Adrenal gland (tissue), 9 donors: ENCODE measurements at regions not wholly inside any gene's neighbourhood (a gene's known extent, or its start where the extent isn't known, plus 50 kb on each side); places are given as distances from the start of the nearest gene placed in this dataset.

ENCODE experiments used
- DNase-seq, 7 donors: peaks; one replicate each; pipeline ENCODE4 v3.0.0-alpha.2; 2019 to 2020
- H3K27ac ChIP-seq, 5 donors: fragments of 200-600 bp; sonication (generic) in 4 of 5; 1 replicate in 3 of 5; 2 replicates in 2 of 5; pipeline versions ENCODE4 v1.5.1 to v1.8.0; 2016 to 2020; ENCODE audit warnings: mild to moderate bottlenecking in 1 of 5
- H3K27me3 ChIP-seq: fragments of 200-600 bp; 2 replicates; pipeline ENCODE4 v1.8.0; 2021
- H3K36me3 ChIP-seq, 2 donors: fragments of 200-600 bp; replicated peaks in 1 of 2; 1 replicate in 1 of 2; 2 replicates in 1 of 2; pipeline versions ENCODE4 v1.5.1 to v1.8.0; 2018 to 2022
- H3K4me1 ChIP-seq, 2 donors: fragments of 200-600 bp; replicated peaks in 1 of 2; 1 replicate in 1 of 2; 2 replicates in 1 of 2; pipeline versions ENCODE4 v1.5.1 to v1.8.0; 2018 to 2021
- H3K4me3 ChIP-seq, 4 donors: fragments of 200-600 bp; sonication (generic) in 3 of 4; one replicate each; pipeline ENCODE4 v1.5.1; 2016 to 2018
- H3K9me3 ChIP-seq, 3 donors: fragments of 200-600 bp; sonication (generic) in 1 of 3; replicated peaks in 1 of 3; 1 replicate in 2 of 3; 2 replicates in 1 of 3; pipeline versions ENCODE4 v1.5.1 to v1.8.0; 2016 to 2021
- CTCF ChIP-seq, 6 experiments: fragments of 450-650 bp in 4 of 6; fragments of 200-600 bp in 2 of 6; sonication (generic) in 1 of 6; IDR thresholded peaks; 1 replicate in 5 of 6; 2 replicates in 1 of 6; pipeline versions ENCODE4 v1.5.1 to v1.8.0; 2016 to 2021; ENCODE audit warnings: antibody characterized with exemption in 6 of 6, mild to moderate bottlenecking in 2 of 6, moderate library complexity in 1 of 6
- POLR2A ChIP-seq, 2 donors: fragments of 450-650 bp; IDR thresholded peaks; one replicate each; pipeline ENCODE4 v1.6.1; 2017; ENCODE audit warnings: antibody characterized with exemption in 2 of 2, mild to moderate bottlenecking in 2 of 2, moderate library complexity in 1 of 2
- WGBS, 4 donors: extraction: QIAGEN DNeasy Blood & Tissue Kit in 2 of 4; methylation state at CpG; one replicate each; pipeline versions ENCODE4 v1.1.5 to v1.1.7; 2013 to 2017; 5-methylcytosine and 5-hydroxymethylcytosine counted together
- intact Hi-C, 2 donors: fragments of 100-400 bp; cut with DNase I; formaldehyde crosslinking; loops; one replicate each; pipeline versions ENCODE4 v1.14.1 to v1.15.0; 2022 to 2023
- donor health status: healthy with polysubstance abuse.
- donor health status: Bipolar disorder and iron deficiency.
- donor health status: DM: yes; HTN: yes; CAD: no.
- donor health status: DM: no; HTN: no; CAD: no.
- donor health status: DM: no; HTN: no; CAD: no.

GRCh38 chr5:82348784-82349425 is 70.8 kb upstream of the RPS23 start:
- TF ChIP-seq CTCF (IDR thresholded peaks at IDR 0.05) (no peak), POLR2A (IDR thresholded peaks at IDR 0.05) (no peak)
- DNase-seq: no peak
- H3K4me1 ChIP-seq: peaks cover 0 to 21% of the 10 kb centered on the region in 2 donors
- no peak overlapping the region for H3K27ac ChIP-seq
- 73 to 89% (median 82%) methylated on average over 4 of the region's 4 CpGs for WGBS, 4 donors
- H3K36me3 ChIP-seq: no peaks in the 10 kb centered on the region
- no peaks in the 10 kb centered on the region for H3K9me3 ChIP-seq
- no peak overlapping the region for H3K4me3 ChIP-seq
- no peaks in the 10 kb centered on the region for H3K27me3 ChIP-seq
- intact Hi-C loops: no loop called here

- DNase-seq: peak in 6 of 7 donors; percentile 58 to 79 (median 64)
- H3K4me3 ChIP-seq: no peak overlapping the region
- WGBS, 4 donors: 36 to 46% (median 41%) methylated on average over 9 to 12 of the region's 12 CpGs
- TF ChIP-seq POLR2A (IDR thresholded peaks at IDR 0.05) (no peak), CTCF (IDR thresholded peaks at IDR 0.05) (no peak)
- peak overlapping the region in 2 of 5 donors; percentile 51 to 74 for H3K27ac ChIP-seq
- H3K9me3 ChIP-seq: no peaks in the 10 kb centered on the region
- intact Hi-C loops: no loop called here
- H3K36me3 ChIP-seq: no peaks in the 10 kb centered on the region
- H3K27me3 ChIP-seq: no peaks in the 10 kb centered on the region
- peaks cover 0 to 16% of the 10 kb centered on the region in 2 donors for H3K4me1 ChIP-seq
Observed at GRCh38 chr5:82347201-82347865, 69.2 kb upstream of the RPS23 start.

- no peaks in the 10 kb centered on the region for H3K27me3 ChIP-seq
- no peaks in the 10 kb centered on the region for H3K36me3 ChIP-seq
- TF ChIP-seq CTCF (IDR thresholded peaks at IDR 0.05): no peak
- no peak for TF ChIP-seq POLR2A (IDR thresholded peaks at IDR 0.05)
- peak overlapping the region in 2 of 5 donors; percentile 51 to 74 for H3K27ac ChIP-seq
- 86 to 95% (median 89%) methylated on average over 8 to 10 of the region's 10 CpGs for WGBS, 4 donors
- DNase-seq: no peak
- peaks cover 0 to 11% of the 10 kb centered on the region in 2 donors for H3K4me1 ChIP-seq
- intact Hi-C loops: no loop called here
- no peaks in the 10 kb centered on the region for H3K9me3 ChIP-seq
- H3K4me3 ChIP-seq: no peak overlapping the region
Observed at GRCh38 chr5:82346399-82347165, 68.4 kb upstream of the RPS23 start.

GRCh38 chr5:82345108-82345507 is 67.0 kb upstream of the RPS23 start:
- Histone ChIP-seq H3K9me3 (no peaks in the 10 kb centered on the region), H3K27me3 (no peaks in the 10 kb centered on the region), H3K27ac (no peak overlapping the region), H3K36me3 (no peaks in the 10 kb centered on the region), H3K4me3 (no peak overlapping the region), H3K4me1 (peaks cover 0 to 11% of the 10 kb centered on the region in 2 donors)
- intact Hi-C loops: no loop called here
- no peak for DNase-seq
- no peak for TF ChIP-seq CTCF (IDR thresholded peaks at IDR 0.05)
- no peak for TF ChIP-seq POLR2A (IDR thresholded peaks at IDR 0.05)
- WGBS, 4 donors: 61 to 79% (median 64%) methylated on average over 3 of the region's 3 CpGs
